CD4-positive, alpha-beta T cell treated with Interleukin-21 for 1 hour (primary cell): ENCODE measurements at regions not wholly inside any gene's neighbourhood (a gene's known extent, or its start where the extent isn't known, plus 50 kb on each side); places are given as distances from the start of the nearest gene placed in this dataset.

Experiments
- DNase-seq: peaks from one replicate; pipeline ENCODE4 v3.0.0-alpha.2; 2020

- DNase-seq, result no peak
Observed at GRCh38 chr3:118011910-118012309, 1022.7 kb downstream of the IGSF11 start.

- no peak for DNase-seq
Observed at GRCh38 chr3:118029049-118029448, 1005.6 kb downstream of the IGSF11 start.

GRCh38 chr3:118036215-118036614 is 998.4 kb downstream of the IGSF11 start:
- no peak for DNase-seq

- no peak for DNase-seq
Observed at GRCh38 chr3:118055381-118055780, 979.3 kb downstream of the IGSF11 start.

GRCh38 chr3:118057086-118057485 is 977.6 kb downstream of the IGSF11 start:
- DNase-seq, result no peak

GRCh38 chr3:118059096-118059495 is 975.5 kb downstream of the IGSF11 start:
- no peak for DNase-seq

GRCh38 chr3:118067439-118067838 is 967.2 kb downstream of the IGSF11 start:
- no peak for DNase-seq

- DNase-seq, result no peak
Observed at GRCh38 chr3:118075873-118076272, 958.8 kb downstream of the IGSF11 start.

- DNase-seq, result no peak
Observed at GRCh38 chr3:118077332-118077731, 957.3 kb downstream of the IGSF11 start.

GRCh38 chr3:118080889-118081288 is 953.8 kb downstream of the IGSF11 start:
- no peak for DNase-seq

GRCh38 chr3:118088696-118089095 is 946.0 kb downstream of the IGSF11 start:
- DNase-seq, result no peak

GRCh38 chr3:118089563-118089962 is 945.1 kb downstream of the IGSF11 start:
- no peak for DNase-seq

- no peak for DNase-seq
Observed at GRCh38 chr3:118097226-118097625, 937.4 kb downstream of the IGSF11 start.

- DNase-seq, result no peak
Observed at GRCh38 chr3:118097660-118098059, 937.0 kb downstream of the IGSF11 start.

GRCh38 chr3:118098827-118099226 is 935.8 kb downstream of the IGSF11 start:
- DNase-seq, result no peak

- no peak for DNase-seq
Observed at GRCh38 chr3:118101891-118102290, 932.8 kb downstream of the IGSF11 start.

- no peak for DNase-seq
Observed at GRCh38 chr3:118102737-118103136, 931.9 kb downstream of the IGSF11 start.

- no peak for DNase-seq
Observed at GRCh38 chr3:118108201-118108600, 926.4 kb downstream of the IGSF11 start.

GRCh38 chr3:118108769-118109168 is 925.9 kb downstream of the IGSF11 start:
- DNase-seq, result no peak

- DNase-seq, result no peak
Observed at GRCh38 chr3:118110211-118110610, 924.4 kb downstream of the IGSF11 start.

- DNase-seq, result no peak
Observed at GRCh38 chr3:118116991-118117390, 917.7 kb downstream of the IGSF11 start.

- no peak for DNase-seq
Observed at GRCh38 chr3:118126751-118127150, 907.9 kb downstream of the IGSF11 start.

GRCh38 chr3:118127992-118128391 is 906.7 kb downstream of the IGSF11 start:
- DNase-seq, result no peak

GRCh38 chr3:118128886-118129285 is 905.8 kb downstream of the IGSF11 start:
- DNase-seq, result no peak

GRCh38 chr3:118137778-118138177 is 896.9 kb downstream of the IGSF11 start:
- no peak for DNase-seq

- no peak for DNase-seq
Observed at GRCh38 chr3:118144919-118145318, 889.7 kb downstream of the IGSF11 start.
